Small intestine (tissue), 7 donors: ENCODE measurements at regions not wholly inside any gene's neighbourhood (a gene's known extent, or its start where the extent isn't known, plus 50 kb on each side); places are given as distances from the start of the nearest gene placed in this dataset.
"Not testable (repeated sequence)": the region's sequence is repeated elsewhere in the genome, so short reads cannot be mapped to it uniquely, and the experiment has no call there.

Source experiments
- DNase-seq, 2 donors: peaks; one replicate each; pipeline versions ENCODE4 v3.0.0 to v3.0.0-alpha.2; 2013
- FAIRE-seq: peaks from 2 replicates; lab custom pipeline; 2012; peaks lifted over from hg19 to GRCh38; lab: Jason Lieb, UNC
- H3K27ac ChIP-seq, 3 donors: one replicate each; pipeline ENCODE4 v1.5.1; 2013; ENCODE audit warnings: low read length in 2 of 3, mild to moderate bottlenecking in 2 of 3, control low read depth in 1 of 3, inconsistent platforms in 1 of 3, low read depth in 1 of 3, moderate library complexity in 1 of 3
- H3K27me3 ChIP-seq, 3 donors: one replicate each; pipeline ENCODE4 v1.6.1; 2013; ENCODE audit warnings: low read length in 3 of 3, inconsistent platforms in 1 of 3; ENCODE audit not compliant: control insufficient read depth in 3 of 3, insufficient read depth in 3 of 3
- H3K36me3 ChIP-seq, 3 donors: one replicate each; pipeline ENCODE4 v1.6.1; 2013; ENCODE audit warnings: low read length in 3 of 3, inconsistent platforms in 1 of 3, low read depth in 1 of 3, mild to moderate bottlenecking in 1 of 3, moderate library complexity in 1 of 3; ENCODE audit not compliant: control insufficient read depth in 3 of 3, insufficient read depth in 2 of 3
- H3K4me1 ChIP-seq, 3 donors: one replicate each; pipeline ENCODE4 v1.6.1; 2013; ENCODE audit warnings: low read length in 2 of 3, inconsistent platforms in 1 of 3, low read depth in 1 of 3, mild to moderate bottlenecking in 1 of 3, moderate library complexity in 1 of 3; ENCODE audit not compliant: control insufficient read depth in 3 of 3, insufficient read depth in 2 of 3
- H3K4me3 ChIP-seq, 3 donors: one replicate each; pipeline ENCODE4 v1.5.1; 2013; ENCODE audit warnings: low read length in 3 of 3, control low read depth in 1 of 3, inconsistent platforms in 1 of 3, low read depth in 1 of 3, mild to moderate bottlenecking in 1 of 3, moderate library complexity in 1 of 3
- H3K9me3 ChIP-seq, 2 donors: one replicate each; pipeline ENCODE4 v1.6.1; 2013; ENCODE audit warnings: low read depth in 1 of 2, low read length in 1 of 2; ENCODE audit not compliant: control insufficient read depth in 2 of 2, insufficient read depth in 1 of 2
- WGBS, 3 donors: extraction: QIAGEN DNeasy Blood & Tissue Kit; methylation state at CpG; one replicate each; pipeline ENCODE4 v1.1.7; 2013; 5-methylcytosine and 5-hydroxymethylcytosine counted together
- donor health status: healthy with polysubstance abuse.
- donor health status: control.
- donor health status: control.
- donor health status: Bipolar disorder and iron deficiency.
- donor health status: healthy.

DNA sequence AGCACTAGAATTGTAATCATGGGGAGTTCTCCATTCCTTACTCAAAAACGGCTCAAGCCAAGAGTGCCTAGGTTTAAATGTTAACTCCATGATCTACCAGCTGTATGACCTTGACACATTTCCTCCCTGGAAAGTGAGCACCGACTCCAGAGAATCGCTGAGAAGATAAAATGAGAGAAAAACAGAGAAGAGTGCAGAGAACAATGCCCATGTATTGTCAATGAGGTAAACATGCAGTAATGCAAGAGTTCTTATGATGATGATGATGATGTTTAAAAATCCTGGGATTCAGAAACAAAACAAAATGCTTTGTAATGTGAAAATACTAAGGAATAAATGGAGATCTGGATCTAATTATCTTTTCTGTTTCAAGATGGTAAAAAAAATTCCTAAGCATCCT lies 64.8 kb upstream of the BEND6 start:
- no peak for DNase-seq
- Histone ChIP-seq H3K4me3 (no peak overlapping the region), H3K27ac (no peak overlapping the region), H3K9me3 (no peaks in the 10 kb centered on the region), H3K4me1 (no peaks in the 10 kb centered on the region), H3K36me3 (no peaks in the 10 kb centered on the region), H3K27me3 (no peaks in the 10 kb centered on the region)
- FAIRE-seq, result no peak
- 38 to 56% (median 46%) methylated on average over 3 of the region's 3 CpGs for WGBS, 3 donors

DNA sequence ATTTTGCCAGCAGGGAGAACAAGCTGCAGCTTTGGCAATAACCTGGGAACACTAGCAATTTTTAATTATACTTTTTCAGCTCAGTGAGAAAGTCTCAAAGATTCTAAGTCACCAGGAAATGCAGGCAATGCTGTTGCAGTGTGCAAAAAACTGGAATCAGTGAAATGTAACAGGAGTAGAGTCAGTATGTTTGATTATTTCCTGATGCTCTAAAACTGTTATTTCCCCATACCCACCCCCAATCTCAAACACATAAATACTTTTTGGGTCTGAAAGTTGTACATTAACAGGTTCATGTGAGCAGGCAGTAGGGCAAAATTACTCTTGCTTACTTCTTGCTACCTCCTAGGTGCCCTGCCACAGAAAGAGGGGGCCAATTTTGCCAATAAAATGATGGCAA lies 65.4 kb upstream of the BEND6 start:
- no peaks in the 10 kb centered on the region for H3K9me3 ChIP-seq
- H3K4me3 ChIP-seq, result no peak overlapping the region
- no peaks in the 10 kb centered on the region for H3K36me3 ChIP-seq
- H3K27ac ChIP-seq, result no peak overlapping the region
- FAIRE-seq (no peak), DNase-seq (no peak)
- H3K4me1 ChIP-seq, result no peaks in the 10 kb centered on the region
- H3K27me3 ChIP-seq, result no peaks in the 10 kb centered on the region

DNA sequence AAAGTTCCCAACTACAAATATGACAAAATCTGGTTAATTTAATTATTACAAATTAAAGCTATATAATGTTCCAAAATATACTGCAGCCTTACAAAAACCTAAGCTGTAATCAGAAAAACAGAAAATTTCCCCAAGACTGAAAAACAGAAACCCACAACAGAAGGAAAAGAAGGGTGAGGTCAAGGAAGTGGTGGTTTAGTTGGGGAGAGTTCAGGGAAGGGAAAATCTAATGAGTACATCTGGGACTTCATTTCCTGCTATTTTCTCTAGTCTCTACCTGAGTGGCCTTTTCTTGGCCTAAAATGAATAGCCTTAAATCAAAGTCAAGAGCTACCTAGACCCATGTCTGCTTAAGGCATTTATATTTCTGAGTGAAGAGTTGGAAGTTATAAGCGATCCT lies 66.2 kb upstream of the BEND6 start:
- DNase-seq, result no peak
- no peak overlapping the region for H3K4me3 ChIP-seq
- H3K36me3 ChIP-seq, result no peaks in the 10 kb centered on the region
- 88 to 92% (median 89%) methylated on average over 1 of the region's 1 CpG for WGBS, 3 donors
- FAIRE-seq, result no peak
- H3K27ac ChIP-seq, result no peak overlapping the region
- H3K9me3 ChIP-seq, result no peaks in the 10 kb centered on the region
- no peaks in the 10 kb centered on the region for H3K4me1 ChIP-seq
- H3K27me3 ChIP-seq, result no peaks in the 10 kb centered on the region

DNA sequence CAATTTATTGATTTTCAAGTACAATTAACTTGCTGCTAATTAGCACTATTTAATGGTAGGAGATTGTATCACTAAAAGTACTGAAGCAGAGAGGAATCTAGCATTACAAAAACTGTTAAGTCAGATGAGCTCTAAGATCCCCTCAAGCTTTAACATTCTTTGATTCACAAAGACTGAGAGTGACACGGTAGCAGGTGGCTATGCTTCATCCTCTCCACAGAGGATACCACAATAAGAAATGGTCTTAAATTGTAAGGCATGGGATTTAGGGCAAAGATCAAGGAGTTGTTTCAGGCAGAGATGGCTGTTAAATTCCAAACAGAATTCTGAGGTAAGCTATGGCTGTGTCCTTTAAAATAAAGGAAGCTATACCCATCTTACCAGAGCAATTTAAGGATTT lies 67.8 kb upstream of the BEND6 start:
- H3K27me3 ChIP-seq, result no peaks in the 10 kb centered on the region
- no peaks in the 10 kb centered on the region for H3K36me3 ChIP-seq
- no peak for FAIRE-seq
- 60 to 66% (median 61%) methylated on average over 1 of the region's 1 CpG for WGBS, 3 donors
- H3K27ac ChIP-seq, result no peak overlapping the region
- no peaks in the 10 kb centered on the region for H3K9me3 ChIP-seq
- H3K4me1 ChIP-seq, result no peaks in the 10 kb centered on the region
- DNase-seq, result no peak
- H3K4me3 ChIP-seq, result no peak overlapping the region

GRCh38 chr6:56877922-56878321 lies 77.0 kb upstream of the BEND6 start:
- DNase-seq (no peak), FAIRE-seq (no peak)
- Histone ChIP-seq H3K36me3 (no peaks in the 10 kb centered on the region), H3K4me1 (no peaks in the 10 kb centered on the region), H3K4me3 (no peak overlapping the region), H3K27ac (no peak overlapping the region), H3K27me3 (no peaks in the 10 kb centered on the region), H3K9me3 (no peaks in the 10 kb centered on the region)
- 81 to 85% (median 83%) methylated on average over 2 of the region's 2 CpGs for WGBS, 3 donors

DNA sequence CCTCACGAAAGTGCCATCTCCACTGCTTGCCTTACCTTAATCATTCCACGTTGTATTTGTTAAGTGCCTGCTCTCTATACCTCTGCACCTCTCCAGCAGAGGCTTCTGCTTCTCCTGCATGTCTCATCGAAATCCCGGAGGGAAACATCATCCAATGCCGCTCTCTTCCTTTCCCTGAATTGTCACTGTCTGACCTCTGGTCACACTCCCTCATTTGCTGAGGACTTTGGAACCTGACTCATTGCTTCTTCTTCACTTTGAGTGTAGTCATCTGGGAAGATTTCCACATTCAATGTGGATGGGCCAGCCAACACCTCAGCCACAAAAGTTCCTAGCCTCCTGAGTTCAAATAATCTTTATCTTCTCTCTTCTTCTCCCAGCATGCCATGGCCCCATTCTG lies 78.9 kb upstream of the BEND6 start:
- peak; percentile 68 to 79 for DNase-seq
- H3K9me3 ChIP-seq, result no peaks in the 10 kb centered on the region
- no peaks in the 10 kb centered on the region for H3K4me1 ChIP-seq
- H3K27ac ChIP-seq, result peak overlapping the region in 1 of 3 donors; percentile 27
- H3K27me3 ChIP-seq, result no peaks in the 10 kb centered on the region
- H3K36me3 ChIP-seq, result no peaks in the 10 kb centered on the region
- no peak overlapping the region for H3K4me3 ChIP-seq
- FAIRE-seq, result no peak
- 49 to 75% (median 51%) methylated on average over 5 of the region's 5 CpGs for WGBS, 3 donors

- H3K27ac ChIP-seq, result no peak overlapping the region
- no peaks in the 10 kb centered on the region for H3K27me3 ChIP-seq
- no peaks in the 10 kb centered on the region for H3K4me1 ChIP-seq
- H3K4me3 ChIP-seq, result no peak overlapping the region
- no peak for DNase-seq
- no peaks in the 10 kb centered on the region for H3K36me3 ChIP-seq
- 56 to 90% (median 71%) methylated on average over 1 of the region's 1 CpG for WGBS, 3 donors
- no peaks in the 10 kb centered on the region for H3K9me3 ChIP-seq
- FAIRE-seq, result no peak
Measured at GRCh38 chr6:56875523-56875922, 79.4 kb upstream of the BEND6 start.

DNA sequence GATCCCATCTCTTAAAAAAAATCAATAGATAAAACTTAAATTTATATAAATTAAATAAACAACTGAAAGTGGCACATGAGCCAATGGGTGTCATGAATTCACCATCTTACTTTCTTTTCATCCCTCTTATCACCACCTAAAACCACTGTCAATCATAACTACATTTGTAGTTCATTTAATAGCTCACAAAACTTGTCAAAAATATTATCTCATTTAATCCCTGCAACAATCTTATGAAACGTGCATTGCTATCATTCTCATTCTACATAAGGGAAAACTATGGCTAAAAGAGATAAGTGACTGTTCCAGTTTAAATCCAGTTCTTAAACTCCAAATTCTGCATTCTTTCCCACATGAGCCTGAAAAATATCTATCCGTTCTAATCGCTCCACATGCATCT lies 80.6 kb upstream of the BEND6 start:
- Histone ChIP-seq H3K27me3 (no peaks in the 10 kb centered on the region), H3K4me1 (no peaks in the 10 kb centered on the region), H3K9me3 (no peaks in the 10 kb centered on the region), H3K4me3 (no peak overlapping the region), H3K36me3 (no peaks in the 10 kb centered on the region), H3K27ac (no peak overlapping the region)
- no peak for DNase-seq
- no peak for FAIRE-seq
- WGBS, 3 donors, result 88 to 89% (median 89%) methylated on average over 3 of the region's 3 CpGs

DNA sequence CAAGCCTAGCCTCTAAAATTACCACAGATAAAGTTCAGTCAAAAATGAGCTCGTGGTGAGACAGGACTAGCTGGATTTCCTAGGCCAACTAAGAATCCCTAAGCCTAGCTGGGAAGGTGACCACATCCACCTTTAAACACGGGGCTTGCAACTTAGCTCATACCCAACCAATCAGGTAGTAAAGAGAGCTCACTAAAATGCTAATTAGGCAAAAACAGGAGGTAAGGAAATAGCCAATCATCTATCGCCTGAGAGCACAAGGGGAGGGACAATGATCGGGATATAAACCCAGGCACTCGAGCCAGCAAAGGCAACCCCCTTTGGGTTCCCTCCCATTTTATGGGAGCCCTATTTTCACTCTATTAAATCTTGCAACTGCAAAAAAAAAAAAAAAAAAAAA lies 84.9 kb upstream of the BEND6 start:
- not testable (repeated sequence) for FAIRE-seq, H3K4me3 ChIP-seq

More for the DNA sequence above, 84.9 kb upstream of the BEND6 start:
- 79 to 85% (median 85%) methylated on average over 5 of the region's 5 CpGs for WGBS, 3 donors
- not testable (repeated sequence) for H3K9me3 ChIP-seq, H3K27me3 ChIP-seq, DNase-seq, H3K27ac ChIP-seq, H3K4me1 ChIP-seq, H3K36me3 ChIP-seq
